Activated CD8-positive, alpha-beta memory T cell treated with anti-CD3 and anti-CD28 coated beads for 36 hours (primary cell): ENCODE measurements at regions not wholly inside any gene's neighbourhood (a gene's known extent, or its start where the extent isn't known, plus 50 kb on each side); places are given as distances from the start of the nearest gene placed in this dataset.
"Not testable (repeated sequence)": the region's sequence is repeated elsewhere in the genome, so short reads cannot be mapped to it uniquely, and the experiment has no call there.

ENCODE experiments used
- CTCF ChIA-PET: fragments of 350-600 bp; sonication (Branson Sonifier 250); formaldehyde crosslinking; loops from one replicate; lab custom pipeline; 2021; ENCODE audit warnings: antibody characterized with exemption; lab: Charles Lee
- POLR2A ChIA-PET: fragments of 350-600 bp; sonication (Branson Sonifier 250); formaldehyde crosslinking; loops from one replicate; lab custom pipeline; 2021; ENCODE audit warnings: antibody characterized with exemption; lab: Charles Lee

DNA sequence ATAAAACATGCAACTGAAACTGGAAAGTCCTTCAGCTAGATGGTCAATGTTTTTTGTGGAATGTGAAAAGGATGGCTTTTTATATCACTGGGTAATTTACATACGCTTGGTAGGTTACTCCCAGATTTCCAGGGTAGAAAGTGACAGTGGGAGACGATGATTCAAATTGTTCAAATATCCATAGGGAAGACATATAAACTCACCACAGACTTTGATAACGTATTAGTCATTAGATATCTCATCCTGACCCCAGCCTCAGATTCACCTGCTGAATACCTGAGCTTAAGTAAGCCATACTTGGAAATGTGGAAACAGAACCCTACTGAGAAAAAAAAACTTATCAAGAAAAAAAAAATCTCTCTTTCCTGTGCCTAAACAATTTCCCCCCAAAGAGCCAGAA is 169.4 kb downstream of the ZNF674 start:
- CTCF ChIA-PET, result no interaction called here
- POLR2A ChIA-PET, result no interaction called here

DNA sequence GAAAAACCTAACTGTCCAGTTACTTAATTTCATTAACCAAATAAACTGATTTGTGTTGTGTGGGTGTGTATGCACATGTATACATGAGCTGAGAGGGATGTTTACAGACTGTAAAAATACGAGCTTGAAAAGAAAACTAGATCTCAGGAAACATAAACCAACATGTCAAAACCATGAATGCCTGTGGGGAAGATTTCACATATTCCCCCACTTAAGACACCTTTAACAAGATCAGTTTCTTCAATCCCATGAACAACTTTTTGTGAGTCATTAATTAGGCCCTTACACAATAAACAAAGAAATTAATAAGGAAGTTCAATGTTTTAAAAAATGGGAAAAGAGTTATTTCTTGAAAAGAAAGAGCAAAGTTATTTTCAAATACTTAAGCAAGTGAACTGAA is 170.8 kb downstream of the ZNF674 start:
- ChIA-PET CTCF (no interaction called here), POLR2A (no interaction called here)

DNA sequence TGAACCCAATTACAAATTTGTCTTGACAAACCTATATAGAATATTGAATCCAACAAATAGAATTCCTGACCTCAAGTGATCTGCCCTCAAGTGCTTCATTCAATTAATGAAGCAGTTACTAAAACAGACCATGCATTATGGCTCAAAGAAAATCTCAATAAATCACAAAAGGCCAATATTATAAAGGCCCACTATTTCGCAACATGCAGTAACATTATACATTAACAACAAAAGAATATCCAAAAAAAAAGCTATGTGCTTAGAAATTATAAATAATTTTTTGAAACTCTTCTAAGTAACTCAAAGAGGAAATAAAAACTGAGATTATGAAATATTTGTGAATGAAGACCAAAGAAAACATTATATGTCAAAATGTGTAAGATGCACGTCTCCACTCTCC is 177.7 kb downstream of the ZNF674 start:
- CTCF ChIA-PET, result no interaction called here
- POLR2A ChIA-PET, result no interaction called here

DNA sequence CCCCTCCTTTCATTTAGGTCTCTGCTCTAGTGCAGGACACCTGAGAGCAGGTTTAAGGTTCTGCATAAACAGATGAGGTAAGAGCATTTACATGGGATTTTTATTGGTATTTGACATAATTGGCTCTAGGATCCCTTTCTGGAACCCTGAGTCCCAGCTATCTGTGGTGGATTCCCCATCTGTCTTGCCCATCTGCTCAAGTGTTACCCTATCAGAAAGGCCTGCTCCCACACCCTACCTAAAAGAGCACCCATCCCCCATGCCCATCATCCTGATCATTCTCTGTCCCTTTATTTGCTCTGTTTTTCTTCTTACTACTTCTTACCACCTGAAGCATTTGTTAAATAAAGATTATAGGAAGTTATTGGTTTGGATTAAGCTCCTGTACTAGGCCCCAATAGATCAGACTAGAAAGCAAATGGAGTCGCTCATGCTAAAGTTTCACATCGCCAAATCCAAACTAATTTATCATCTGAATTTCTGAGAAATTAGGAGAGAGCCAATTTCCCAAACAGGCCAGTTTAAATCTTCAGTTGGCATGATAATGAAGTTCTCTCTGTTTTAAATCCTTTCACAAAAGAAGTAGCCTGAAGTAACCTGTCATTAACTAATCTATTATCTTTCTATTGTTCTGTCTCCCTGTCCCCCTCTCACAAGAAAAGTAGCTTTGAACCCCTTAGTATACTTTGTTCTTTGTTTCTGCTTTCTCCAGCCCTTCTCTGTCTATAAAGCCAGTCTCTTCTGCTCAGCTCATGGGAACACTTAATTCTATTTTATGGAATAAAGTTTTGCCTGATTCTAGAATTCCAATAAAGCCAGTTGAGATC is 178.6 kb downstream of the ZNF674 start:
- ChIA-PET POLR2A (no interaction called here), CTCF (no interaction called here)

DNA sequence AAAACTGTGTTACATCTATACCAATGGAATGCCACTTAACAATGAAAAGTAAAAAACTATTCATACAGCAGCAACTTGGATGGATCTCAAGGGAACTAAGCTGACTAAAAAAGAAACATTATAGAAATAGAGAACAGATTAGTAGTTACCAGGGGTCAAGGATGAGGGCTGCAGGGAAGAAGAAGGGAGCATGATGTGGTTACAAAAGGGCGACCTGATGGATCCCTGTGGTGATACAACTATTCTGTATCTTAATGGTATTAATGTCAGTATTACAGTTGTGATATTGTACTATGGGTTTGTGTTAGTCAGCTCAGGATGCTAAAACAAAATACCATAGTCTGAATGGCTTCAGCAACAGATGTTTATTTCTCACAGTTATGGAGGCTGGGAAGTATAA is 190.7 kb downstream of the ZNF674 start:
- ChIA-PET CTCF (no interaction called here), POLR2A (no interaction called here)

GRCh38 chrX:46341767-46342322 is 203.4 kb downstream of the ZNF674 start:
- ChIA-PET POLR2A (no interaction called here), CTCF (no interaction called here)

DNA sequence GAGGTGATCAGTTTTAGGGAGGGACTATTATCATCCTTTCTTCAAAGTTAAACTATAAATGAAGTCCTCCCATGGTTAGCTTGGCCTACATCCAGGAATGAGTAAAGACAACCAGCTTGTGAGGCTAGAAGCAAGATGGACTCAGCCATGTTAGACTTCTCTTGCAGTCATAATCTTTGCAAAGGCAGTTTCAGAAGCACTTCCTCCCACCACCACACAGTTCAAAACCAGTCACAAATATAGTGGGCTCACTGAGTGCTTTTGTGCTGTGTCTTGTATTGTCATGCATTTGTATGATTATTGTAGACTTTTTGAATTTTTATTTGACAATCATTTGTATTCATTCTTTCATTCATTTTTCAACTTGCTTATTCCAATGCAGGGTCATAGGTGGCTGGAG is 204.5 kb downstream of the ZNF674 start:
- ChIA-PET POLR2A (no interaction called here), CTCF (no interaction called here)

DNA sequence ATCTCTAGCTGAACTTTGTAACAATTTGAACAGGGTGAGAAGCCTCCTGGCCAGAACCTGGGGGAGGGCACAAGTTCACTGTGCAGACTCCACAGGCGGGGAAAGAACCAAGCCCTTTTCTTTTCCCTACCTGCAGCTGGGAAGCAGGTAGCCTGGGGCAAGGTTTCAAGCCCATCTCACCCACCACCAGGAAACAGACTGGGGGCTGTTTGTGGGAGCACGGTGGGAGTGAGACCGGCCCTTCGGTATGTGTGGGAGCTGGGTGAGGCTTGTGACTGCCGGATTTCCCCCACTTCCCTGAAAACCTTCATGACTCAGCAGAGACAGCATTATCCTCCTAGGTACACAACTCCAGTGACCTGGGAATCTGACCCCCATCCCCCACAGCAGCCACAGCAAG is 211.7 kb downstream of the ZNF674 start:
- ChIA-PET CTCF (no interaction called here), POLR2A (no interaction called here)

GRCh38 chrX:46330981-46331380 is 214.2 kb downstream of the ZNF674 start:
- ChIA-PET POLR2A (no interaction called here), CTCF (no interaction called here)

DNA sequence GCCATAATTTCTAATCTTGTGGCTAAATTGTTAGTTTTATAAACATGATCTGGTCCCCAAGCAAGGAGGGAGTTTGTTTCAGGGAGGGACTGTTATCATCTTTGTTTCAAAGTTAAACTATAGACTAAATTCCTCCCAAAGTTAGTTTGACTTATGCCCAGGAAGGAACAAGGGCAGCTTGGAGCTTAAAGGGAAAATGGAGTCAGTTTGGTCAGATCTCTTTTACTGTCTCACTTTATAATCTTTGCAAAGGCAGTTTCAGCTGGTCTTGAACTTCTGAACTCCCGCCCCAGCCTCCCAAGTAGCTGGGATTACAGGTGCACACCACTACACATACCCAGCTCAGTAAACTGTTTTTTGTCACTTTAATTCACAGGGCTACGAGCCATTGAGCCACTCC is 214.7 kb downstream of the ZNF674 start:
- POLR2A ChIA-PET, result no interaction called here
- CTCF ChIA-PET, result no interaction called here

DNA sequence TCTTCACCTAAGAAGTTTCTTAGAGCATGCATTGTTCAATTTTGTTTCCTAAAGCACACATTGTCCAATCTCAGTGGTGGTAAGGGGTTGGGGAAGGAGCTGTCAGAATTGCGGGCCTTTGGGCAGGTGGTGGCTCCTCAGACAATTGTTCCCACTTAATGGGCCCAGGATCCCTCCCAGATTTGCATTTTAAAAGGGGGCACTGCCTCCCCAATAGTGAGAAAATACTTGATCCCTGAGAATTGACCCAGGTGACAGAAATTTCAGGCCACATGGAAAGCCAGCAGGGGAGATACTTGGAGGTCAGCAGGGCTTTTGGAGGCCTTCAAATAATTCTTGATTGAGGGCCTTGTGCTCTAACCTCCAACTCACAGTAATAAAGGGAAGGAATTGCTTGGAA is 217.1 kb downstream of the ZNF674 start:
- POLR2A ChIA-PET, result no interaction called here
- CTCF ChIA-PET, result interaction anchor here (0.6 kb wide), 1 partner anchor 1246 kb away, joined by 4 read pairs; no protein-coding TSS in a partner anchor

DNA sequence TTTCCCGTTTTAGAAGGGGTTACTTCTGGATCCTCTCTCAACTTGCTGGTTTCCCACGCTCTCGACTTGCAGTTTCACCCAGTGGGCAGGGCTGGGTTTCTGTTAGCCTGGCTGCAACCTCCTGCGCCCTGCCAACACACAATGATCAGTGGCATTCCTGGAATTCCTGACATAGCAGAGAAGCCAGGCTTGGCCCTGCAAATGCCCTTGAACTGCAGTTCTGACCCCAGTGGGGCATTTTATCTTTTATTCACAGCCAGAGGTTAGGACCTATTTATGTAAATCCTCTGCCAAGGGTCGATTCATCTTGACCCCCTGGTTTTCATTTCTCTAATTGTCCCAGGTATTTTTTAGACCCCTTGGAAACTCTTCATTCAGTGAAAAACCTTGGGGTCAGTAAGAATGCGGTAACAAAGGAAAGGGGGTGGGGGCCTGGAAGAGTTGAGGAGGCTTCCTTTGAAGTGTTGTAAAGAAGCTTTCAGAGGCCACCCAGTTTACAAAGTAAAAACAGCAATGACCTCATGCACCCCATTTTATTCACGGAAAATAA is 217.6 kb downstream of the ZNF674 start:
- ChIA-PET CTCF (interaction anchor here (0.6 kb wide), 1 partner anchor 1246 kb away, joined by 4 read pairs; no protein-coding TSS in a partner anchor), POLR2A (no interaction called here)

DNA sequence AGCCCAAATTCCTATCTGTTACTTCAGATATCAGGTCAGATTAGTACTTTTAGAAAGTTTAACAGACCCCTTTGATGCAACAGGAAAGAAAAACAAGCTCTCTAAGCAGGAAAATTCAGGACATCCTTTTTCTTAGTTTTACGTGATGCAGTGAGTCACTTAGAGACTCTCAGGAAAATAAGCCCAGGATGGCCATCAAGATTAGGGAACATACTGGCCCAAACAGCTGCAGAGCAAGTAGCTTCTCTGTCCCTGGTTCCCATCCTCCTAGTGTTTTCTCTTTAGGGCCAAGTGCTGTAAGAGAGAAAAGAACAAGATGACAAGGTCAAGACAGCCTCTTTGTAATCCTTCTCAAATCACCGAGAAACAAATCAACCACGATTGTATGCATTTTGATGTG is 219.1 kb downstream of the ZNF674 start:
- ChIA-PET POLR2A (no interaction called here), CTCF (no interaction called here)

DNA sequence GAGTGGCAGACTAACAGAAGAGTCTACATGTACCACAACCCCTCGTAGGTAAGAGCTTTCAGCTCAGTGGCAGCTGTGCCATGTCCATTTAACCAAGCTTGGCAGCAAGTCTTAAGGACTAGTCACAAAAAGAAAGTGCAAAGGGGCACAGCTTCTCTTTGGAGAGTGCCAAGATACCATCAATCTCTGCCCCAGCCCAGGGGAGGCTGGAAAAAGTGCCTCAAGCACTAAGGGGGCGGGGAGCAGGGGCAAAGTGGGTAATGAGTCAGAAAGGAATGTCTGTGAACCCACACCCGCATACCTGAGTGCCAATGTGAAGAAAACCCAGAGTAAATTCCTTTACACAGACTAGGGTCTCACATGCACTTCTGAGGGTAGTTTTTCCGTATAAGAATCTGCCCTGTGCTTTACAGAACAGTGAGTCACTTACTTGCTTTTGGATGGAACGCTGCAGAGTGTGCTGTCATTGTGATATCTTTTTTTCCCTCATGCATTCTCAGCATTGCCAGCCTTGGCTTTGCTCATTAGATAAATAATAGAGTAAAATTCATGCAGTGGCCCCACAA is 219.8 kb downstream of the ZNF674 start:
- POLR2A ChIA-PET, result no interaction called here

GRCh38 chrX:46324166-46324565 is 221.1 kb downstream of the ZNF674 start:
- ChIA-PET POLR2A (no interaction called here), CTCF (no interaction called here)

More for the DNA sequence above, 219.8 kb downstream of the ZNF674 start:
- CTCF ChIA-PET, result no interaction called here

DNA sequence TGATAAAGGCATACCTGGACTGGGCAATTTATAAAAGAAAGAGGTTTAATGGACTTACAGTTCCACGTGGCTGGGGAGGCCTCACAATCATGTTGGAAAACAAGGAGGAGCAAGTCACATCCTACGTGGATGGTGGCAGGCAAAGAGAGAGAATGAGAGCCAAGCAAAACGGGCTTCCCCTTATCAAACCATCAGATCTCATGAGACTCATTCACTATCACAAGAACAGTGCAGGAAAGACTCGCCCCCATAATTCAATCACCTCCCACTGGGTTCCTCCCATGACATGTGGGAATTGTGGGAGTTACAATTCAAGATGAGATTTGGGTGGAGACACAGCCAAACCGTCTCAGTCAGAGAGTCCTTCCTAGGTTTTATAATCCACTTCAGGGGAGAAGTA is 222.3 kb downstream of the ZNF674 start:
- CTCF ChIA-PET, POLR2A ChIA-PET: not testable (repeated sequence)

DNA sequence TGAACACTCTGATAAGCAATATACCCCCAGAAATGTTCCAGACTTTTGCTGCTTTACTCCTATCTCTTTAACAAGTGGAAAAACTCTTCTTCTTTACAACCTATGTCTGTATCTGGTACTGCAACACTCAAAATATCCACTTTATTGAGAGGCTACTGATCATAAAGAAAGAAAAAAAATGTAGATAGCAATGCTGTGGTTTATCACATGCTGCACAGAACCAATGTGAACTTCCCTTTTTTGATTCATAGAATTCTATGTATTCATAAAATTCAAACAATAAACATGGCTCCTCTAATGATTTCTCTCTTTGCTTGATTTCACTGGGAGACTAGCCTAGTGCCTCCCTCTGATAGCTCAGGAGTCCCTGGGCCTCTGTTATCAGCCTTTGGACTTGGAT is 223.5 kb downstream of the ZNF674 start:
- POLR2A ChIA-PET, result no interaction called here

DNA sequence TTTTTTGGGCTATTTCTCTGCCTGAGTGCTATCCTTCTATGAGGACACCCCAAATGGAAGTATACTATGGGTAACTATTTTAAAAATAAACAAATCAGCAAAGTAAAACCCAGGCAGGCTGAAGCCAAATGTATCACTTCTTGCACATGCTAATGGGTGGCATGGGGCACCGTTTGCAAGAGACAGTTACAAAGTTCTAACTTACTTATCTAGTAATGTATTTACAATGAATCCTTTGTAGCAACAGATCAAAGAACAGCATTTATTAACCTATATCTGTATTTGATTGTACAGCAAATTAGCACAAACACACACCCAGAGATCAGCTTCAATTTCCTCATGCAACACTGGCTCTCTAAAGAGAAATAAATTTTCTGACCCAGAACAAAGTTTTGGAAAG is 225.5 kb downstream of the ZNF674 start:
- ChIA-PET POLR2A (interaction anchor here (0.7 kb wide), 1 partner anchor 549 kb away, joined by 8 read pairs; no protein-coding TSS in a partner anchor), CTCF (no interaction called here)

More for the DNA sequence above, 223.5 kb downstream of the ZNF674 start:
- CTCF ChIA-PET, result no interaction called here

DNA sequence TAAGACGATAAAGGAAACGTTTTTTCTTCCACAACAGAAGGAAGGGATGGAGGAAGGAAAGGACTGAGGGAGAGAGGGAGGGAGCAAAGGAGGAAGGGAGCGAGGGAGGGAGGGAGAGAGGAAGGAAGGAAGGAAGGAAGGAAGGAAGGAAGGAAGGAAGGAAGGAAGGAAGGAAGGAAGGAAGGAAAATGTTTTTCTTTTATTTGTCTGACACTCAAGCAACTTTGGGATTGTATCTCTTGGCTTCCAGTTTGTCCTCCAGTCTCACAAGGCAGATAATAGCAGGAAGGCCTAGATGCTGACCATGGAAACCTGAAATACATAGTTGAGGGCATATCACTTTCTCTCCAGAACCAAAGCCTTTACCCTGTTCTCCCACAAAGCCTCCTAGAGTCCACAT is 226.7 kb downstream of the ZNF674 start:
- CTCF ChIA-PET, result no interaction called here
- POLR2A ChIA-PET, result no interaction called here

GRCh38 chrX:46317163-46317562 is 228.1 kb downstream of the ZNF674 start:
- POLR2A ChIA-PET, result no interaction called here
- CTCF ChIA-PET, result no interaction called here
